IMR-90 (cell line): ENCODE measurements at regions not wholly inside any gene's neighbourhood (a gene's known extent, or its start where the extent isn't known, plus 50 kb on each side); places are given as distances from the start of the nearest gene placed in this dataset.

Experiments
- ATAC-seq: fragments of 200-7000 bp; cut with Tn5 transposase; 2 replicates; pipeline ENCODE4 v1.9.1; 2020; ENCODE audit warnings: low read depth, mild to moderate bottlenecking, moderate library complexity
- BruUV-seq: library from RNA; stranded (reverse); fragments of 400-500 nt; replicated peaks from 2 replicates; lab custom pipeline; 2021; lab: Mats Ljungman, UMichigan
- CTCF ChIA-PET: fragments of 300-600 bp; formaldehyde crosslinking; extraction: SDS; loops from one replicate; lab custom pipeline; 2021; ENCODE audit warnings: antibody characterized with exemption; lab: Yijun Ruan, JAX
- POLR2A ChIA-PET: fragments of 300-600 bp; sonication (Branson Sonifier 250); formaldehyde crosslinking; loops from one replicate; lab custom pipeline; 2022; ENCODE audit warnings: antibody characterized with exemption; ENCODE audit not compliant: unreplicated experiment; lab: Charles Lee
- DNase-seq: peaks from one replicate; pipeline ENCODE4 v3.0.0; 2013
- H2AFZ ChIP-seq: replicated peaks from 2 replicates; pipeline ENCODE3; 2013; ENCODE audit warnings: low read length, mild to moderate bottlenecking; ENCODE audit not compliant: poor library complexity
- H2AK5ac ChIP-seq: 2 replicates; pipeline ENCODE4 v1.6.1; 2013; ENCODE audit warnings: low read depth, low read length, inconsistent platforms
- H2AK9ac ChIP-seq: replicated peaks from 2 replicates; pipeline ENCODE3; 2013; ENCODE audit warnings: mild to moderate bottlenecking, low read depth, low read length, moderate library complexity; ENCODE audit not compliant: poor library complexity
- H2BK120ac ChIP-seq: 2 replicates; pipeline ENCODE4 v1.6.1; 2013; ENCODE audit warnings: low read depth, low read length, inconsistent platforms
- H2BK15ac ChIP-seq: 3 replicates; pipeline ENCODE4 v1.6.1; 2013; ENCODE audit warnings: low read depth, low read length, inconsistent platforms
- H2BK20ac ChIP-seq: 2 replicates; pipeline ENCODE4 v1.6.1; 2013; ENCODE audit warnings: low read depth, mild to moderate bottlenecking, inconsistent platforms, low read length, moderate library complexity
- H2BK5ac ChIP-seq: 2 replicates; pipeline ENCODE4 v1.6.1; 2013; ENCODE audit warnings: mild to moderate bottlenecking, low read depth, low read length, inconsistent platforms; ENCODE audit not compliant: poor library complexity, severe bottlenecking
- H3K14ac ChIP-seq: replicated peaks from 2 replicates; pipeline ENCODE4 v1.6.1; 2013; ENCODE audit warnings: low read depth, low read length, inconsistent platforms
- H3K18ac ChIP-seq: 2 replicates; pipeline ENCODE4 v1.6.1; 2013; ENCODE audit warnings: low read depth, low read length, control low read depth
- H3K23ac ChIP-seq: 2 replicates; pipeline ENCODE4 v1.6.1; 2013; ENCODE audit warnings: low read depth, low read length, inconsistent platforms
- H3K27ac ChIP-seq: 2 replicates; pipeline ENCODE4 v1.5.1; 2013; ENCODE audit warnings: mild to moderate bottlenecking, control low read depth, low read length; ENCODE audit not compliant: insufficient read depth
- H3K27me3 ChIP-seq: 2 replicates; pipeline ENCODE4 v1.6.1; 2013; ENCODE audit warnings: low read length; ENCODE audit not compliant: control insufficient read depth, insufficient read depth
- H3K36me3 ChIP-seq: 2 replicates; pipeline ENCODE4 v1.6.1; 2013; ENCODE audit warnings: low read length, mixed read lengths; ENCODE audit not compliant: control insufficient read depth, insufficient read depth
- H3K4ac ChIP-seq: 2 replicates; pipeline ENCODE4 v1.6.1; 2013; ENCODE audit warnings: low read depth, low read length, inconsistent platforms
- H3K4me1 ChIP-seq: 2 replicates; pipeline ENCODE4 v1.6.1; 2013; ENCODE audit warnings: low read length, mixed read lengths; ENCODE audit not compliant: control insufficient read depth, insufficient read depth
- H3K4me2 ChIP-seq: 2 replicates; pipeline ENCODE4 v1.6.1; 2013; ENCODE audit warnings: low read depth, mild to moderate bottlenecking, control low read depth, low read length, moderate library complexity
- H3K4me3 ChIP-seq: 2 replicates; pipeline ENCODE4 v1.5.1; 2013; ENCODE audit warnings: low read depth, mild to moderate bottlenecking, control low read depth, low read length, moderate library complexity; ENCODE audit not compliant: insufficient read depth
- H3K56ac ChIP-seq: 2 replicates; pipeline ENCODE4 v1.6.1; 2013; ENCODE audit warnings: low read length, inconsistent platforms; ENCODE audit not compliant: insufficient read depth; ENCODE audit errors: extremely low read depth
- H3K79me1 ChIP-seq, 2 experiments: 2 replicates each; pipeline ENCODE4 v1.6.1; 2013; ENCODE audit warnings: low read length in 2 of 2, inconsistent platforms in 1 of 2, low read depth in 1 of 2
- H3K9ac ChIP-seq: 2 replicates; pipeline ENCODE4 v1.6.1; 2013; ENCODE audit warnings: low read depth, low read length, control low read depth
- H3K9me1 ChIP-seq: 2 replicates; pipeline ENCODE4 v1.6.1; 2013; ENCODE audit warnings: low read length, inconsistent platforms; ENCODE audit not compliant: insufficient read depth
- H3K9me3 ChIP-seq: 2 replicates; pipeline ENCODE4 v1.6.1; 2013; ENCODE audit warnings: low read length; ENCODE audit not compliant: control insufficient read depth, insufficient read depth
- H4K20me1 ChIP-seq: 2 replicates; pipeline ENCODE4 v1.6.1; 2013; ENCODE audit warnings: low read length, inconsistent platforms; ENCODE audit not compliant: insufficient read depth
- H4K5ac ChIP-seq: 2 replicates; pipeline ENCODE4 v1.6.1; 2013; ENCODE audit warnings: mild to moderate bottlenecking, low read depth, low read length, control low read depth
- H4K8ac ChIP-seq, 2 experiments: 2 replicates each; pipeline ENCODE4 v1.6.1; 2013; ENCODE audit warnings: low read depth in 2 of 2, low read length in 2 of 2, control low read depth in 1 of 2, inconsistent platforms in 1 of 2
- H4K91ac ChIP-seq: 2 replicates; pipeline ENCODE4 v1.6.1; 2013; ENCODE audit warnings: low read depth, low read length, inconsistent platforms; ENCODE audit not compliant: insufficient read depth
- BHLHE40 ChIP-seq: fragments of 150-350 bp; IDR thresholded peaks from 2 replicates; pipeline ENCODE4 v1.6.1; 2016; ENCODE audit warnings: mild to moderate bottlenecking, low read depth, low read length
- FOS ChIP-seq: fragments of 150-350 bp; IDR thresholded peaks from 2 replicates; pipeline ENCODE4 v1.6.1; 2016; ENCODE audit warnings: low read depth, low read length
- MAZ ChIP-seq: IDR thresholded peaks from 2 replicates; pipeline ENCODE4 v1.6.1; 2012; ENCODE audit warnings: low read depth, mild to moderate bottlenecking, low read length, improper control_type of control experiment, moderate library complexity, borderline replicate concordance
- NFE2L2 ChIP-seq: fragments of 150-350 bp; IDR thresholded peaks from 2 replicates; pipeline ENCODE4 v1.6.1; 2016; ENCODE audit warnings: low read depth, mild to moderate bottlenecking, low read length
- RAD21 ChIP-seq: IDR thresholded peaks from 2 replicates; pipeline ENCODE4 v1.6.1; 2012; ENCODE audit warnings: low read length, improper control_type of control experiment
- RCOR1 ChIP-seq: IDR thresholded peaks from 2 replicates; pipeline ENCODE4 v1.6.1; 2012; ENCODE audit warnings: mild to moderate bottlenecking, low read length, improper control_type of control experiment; ENCODE audit not compliant: insufficient replicate concordance
- SMC3 ChIP-seq: fragments of 150-350 bp; IDR thresholded peaks from 2 replicates; pipeline ENCODE4 v1.6.1; 2016; ENCODE audit warnings: low read depth, mild to moderate bottlenecking, antibody characterized with exemption, low read length, moderate library complexity
- WGBS, 2 experiments: methylation state at CpG; one replicate each; pipeline versions ENCODE4 v1.1.5 to v1.1.7; 2013; ENCODE audit warnings: missing lambda C conversion rate in 2 of 2; ENCODE audit not compliant: insufficient read length in 1 of 2; ENCODE audit errors: extremely low coverage in 2 of 2; 5-methylcytosine and 5-hydroxymethylcytosine counted together
- dilution Hi-C: fragments of 300-500 bp; cut with HindIII; formaldehyde crosslinking; loops from one replicate; pipeline ENCODE4 v1.14.3; 2018; ENCODE audit warnings: low sequenced_read_pairs; ENCODE audit not compliant: unreplicated experiment
- in situ Hi-C: fragments of 300-500 bp; cut with MboI; formaldehyde crosslinking; loops from 3 replicates; pipeline ENCODE4 v1.14.3; 2019; ENCODE audit warnings: low sequenced_read_pairs, inconsistent platforms, mixed read lengths
- intact Hi-C: fragments of 100-400 bp; cut with micrococcal nuclease; formaldehyde crosslinking; loops from 2 replicates; pipeline ENCODE4 v1.10.0; 2022
- TF ChIP-seq, protein P1 (sequence below): fragments of 150-350 bp; IDR thresholded peaks from 2 replicates; pipeline ENCODE4 v1.6.1; 2016; ENCODE audit warnings: low read depth, mild to moderate bottlenecking, low read length, moderate library complexity, borderline replicate concordance

DNA sequence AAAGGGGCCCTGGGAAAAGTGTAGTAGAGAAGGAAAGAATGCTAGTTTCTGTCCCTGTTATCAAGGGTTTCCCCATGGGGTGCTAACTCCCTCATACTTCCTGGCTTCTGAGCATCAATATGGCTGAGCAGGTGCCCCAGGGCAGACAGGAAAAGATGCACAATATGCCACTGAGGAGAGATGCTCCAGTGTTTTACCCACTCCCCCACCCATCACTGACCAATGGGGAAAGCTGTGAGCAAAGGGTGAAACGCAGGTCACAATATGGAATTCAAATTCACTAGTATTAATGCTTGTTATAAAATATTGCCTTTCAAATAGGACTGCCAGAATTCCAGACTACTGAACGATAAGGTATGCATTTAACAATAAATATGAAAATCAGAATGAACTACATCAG, 187.5 kb upstream of the CTNNB1 start:
- no peaks in the 10 kb centered on the region for H4K20me1 ChIP-seq
- H3K79me1 ChIP-seq, result no peaks in the 10 kb centered on the region
- DNase-seq (no peak), ATAC-seq (no peak)
- POLR2A ChIA-PET, result no interaction called here
- H3K36me3 ChIP-seq, result no peaks in the 10 kb centered on the region
- no peak overlapping the region for H4K8ac ChIP-seq
- H4K91ac ChIP-seq, result no peak overlapping the region
- no peak overlapping the region for H4K5ac ChIP-seq
- no peak overlapping the region for H3K56ac ChIP-seq
- H3K27ac ChIP-seq, result no peak overlapping the region
- no CpG with 5 or more reads among the region's 2 CpGs for WGBS, 2 experiments
- H3K9me1 ChIP-seq, result no peaks in the 10 kb centered on the region
- H3K18ac ChIP-seq, result no peak overlapping the region
- no peak overlapping the region for H2BK5ac ChIP-seq
- BruUV-seq, result no TSS peak
- H2BK20ac ChIP-seq, result no peak overlapping the region
- no peak overlapping the region for H2AK5ac ChIP-seq
- no peak overlapping the region for H2BK120ac ChIP-seq
- dilution Hi-C loops, result no loop called here
- H3K4ac ChIP-seq, result no peak overlapping the region
- no peak overlapping the region for H2AK9ac ChIP-seq
- H3K9ac ChIP-seq, result no peak overlapping the region
- no peak overlapping the region for H3K23ac ChIP-seq
- H3K4me3 ChIP-seq, result no peak overlapping the region
- TF ChIP-seq RAD21 (no peak), BHLHE40 (no peak), MAZ (no peak), NFE2L2 (no peak), FOS (no peak), SMC3 (no peak), RCOR1 (no peak)
- TF ChIP-seq, protein P1, sequence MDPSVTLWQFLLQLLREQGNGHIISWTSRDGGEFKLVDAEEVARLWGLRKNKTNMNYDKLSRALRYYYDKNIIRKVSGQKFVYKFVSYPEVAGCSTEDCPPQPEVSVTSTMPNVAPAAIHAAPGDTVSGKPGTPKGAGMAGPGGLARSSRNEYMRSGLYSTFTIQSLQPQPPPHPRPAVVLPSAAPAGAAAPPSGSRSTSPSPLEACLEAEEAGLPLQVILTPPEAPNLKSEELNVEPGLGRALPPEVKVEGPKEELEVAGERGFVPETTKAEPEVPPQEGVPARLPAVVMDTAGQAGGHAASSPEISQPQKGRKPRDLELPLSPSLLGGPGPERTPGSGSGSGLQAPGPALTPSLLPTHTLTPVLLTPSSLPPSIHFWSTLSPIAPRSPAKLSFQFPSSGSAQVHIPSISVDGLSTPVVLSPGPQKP, result no peak
- no peaks in the 10 kb centered on the region for H3K4me1 ChIP-seq
- no peaks in the 10 kb centered on the region for H3K27me3 ChIP-seq
- H3K9me3 ChIP-seq, result peaks cover 2% of the 10 kb centered on the region; the same call in 1 of the 2 replicates
- H2AFZ ChIP-seq, result no peak overlapping the region
- H3K14ac ChIP-seq, result no peak overlapping the region
- intact Hi-C loops, result no loop called here
- in situ Hi-C loops, result no loop called here
- no peak overlapping the region for H2BK15ac ChIP-seq
- CTCF ChIA-PET, result no interaction called here
- H3K4me2 ChIP-seq, result no peak overlapping the region
